Sigmoid colon (tissue), 3 donors: ENCODE measurements at regions not wholly inside any gene's neighbourhood (a gene's known extent, or its start where the extent isn't known, plus 50 kb on each side); places are given as distances from the start of the nearest gene placed in this dataset.

Experiments used
- POLR2A ChIP-seq, 2 donors: fragments of 450-650 bp; IDR thresholded peaks; one replicate each; pipeline ENCODE4 v1.6.1; 2016; ENCODE audit warnings: antibody characterized with exemption in 2 of 2, mild to moderate bottlenecking in 2 of 2, moderate library complexity in 2 of 2
- TF ChIP-seq, protein P1 (sequence below), 4 experiments: fragments of 450-650 bp in 3 of 4; fragments of 200-600 bp in 1 of 4; IDR thresholded peaks; one replicate each; pipeline ENCODE4 v1.5.1; 2016 to 2019; ENCODE audit warnings: antibody characterized with exemption in 4 of 4, mild to moderate bottlenecking in 3 of 4, moderate library complexity in 2 of 4

- TF ChIP-seq, protein P1, sequence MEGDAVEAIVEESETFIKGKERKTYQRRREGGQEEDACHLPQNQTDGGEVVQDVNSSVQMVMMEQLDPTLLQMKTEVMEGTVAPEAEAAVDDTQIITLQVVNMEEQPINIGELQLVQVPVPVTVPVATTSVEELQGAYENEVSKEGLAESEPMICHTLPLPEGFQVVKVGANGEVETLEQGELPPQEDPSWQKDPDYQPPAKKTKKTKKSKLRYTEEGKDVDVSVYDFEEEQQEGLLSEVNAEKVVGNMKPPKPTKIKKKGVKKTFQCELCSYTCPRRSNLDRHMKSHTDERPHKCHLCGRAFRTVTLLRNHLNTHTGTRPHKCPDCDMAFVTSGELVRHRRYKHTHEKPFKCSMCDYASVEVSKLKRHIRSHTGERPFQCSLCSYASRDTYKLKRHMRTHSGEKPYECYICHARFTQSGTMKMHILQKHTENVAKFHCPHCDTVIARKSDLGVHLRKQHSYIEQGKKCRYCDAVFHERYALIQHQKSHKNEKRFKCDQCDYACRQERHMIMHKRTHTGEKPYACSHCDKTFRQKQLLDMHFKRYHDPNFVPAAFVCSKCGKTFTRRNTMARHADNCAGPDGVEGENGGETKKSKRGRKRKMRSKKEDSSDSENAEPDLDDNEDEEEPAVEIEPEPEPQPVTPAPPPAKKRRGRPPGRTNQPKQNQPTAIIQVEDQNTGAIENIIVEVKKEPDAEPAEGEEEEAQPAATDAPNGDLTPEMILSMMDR (IDR thresholded peaks at IDR 0.05): no peak
- no peak for TF ChIP-seq POLR2A (IDR thresholded peaks at IDR 0.05)
Observed at GRCh38 chr2:23268467-23269263, 116.3 kb upstream of the KLHL29 start.
